ENCODE measurements at regions not wholly inside any gene's neighbourhood (a gene's known extent, or its start where the extent isn't known, plus 50 kb on each side); places are given as distances from the start of the nearest gene placed in this dataset.

DNA sequence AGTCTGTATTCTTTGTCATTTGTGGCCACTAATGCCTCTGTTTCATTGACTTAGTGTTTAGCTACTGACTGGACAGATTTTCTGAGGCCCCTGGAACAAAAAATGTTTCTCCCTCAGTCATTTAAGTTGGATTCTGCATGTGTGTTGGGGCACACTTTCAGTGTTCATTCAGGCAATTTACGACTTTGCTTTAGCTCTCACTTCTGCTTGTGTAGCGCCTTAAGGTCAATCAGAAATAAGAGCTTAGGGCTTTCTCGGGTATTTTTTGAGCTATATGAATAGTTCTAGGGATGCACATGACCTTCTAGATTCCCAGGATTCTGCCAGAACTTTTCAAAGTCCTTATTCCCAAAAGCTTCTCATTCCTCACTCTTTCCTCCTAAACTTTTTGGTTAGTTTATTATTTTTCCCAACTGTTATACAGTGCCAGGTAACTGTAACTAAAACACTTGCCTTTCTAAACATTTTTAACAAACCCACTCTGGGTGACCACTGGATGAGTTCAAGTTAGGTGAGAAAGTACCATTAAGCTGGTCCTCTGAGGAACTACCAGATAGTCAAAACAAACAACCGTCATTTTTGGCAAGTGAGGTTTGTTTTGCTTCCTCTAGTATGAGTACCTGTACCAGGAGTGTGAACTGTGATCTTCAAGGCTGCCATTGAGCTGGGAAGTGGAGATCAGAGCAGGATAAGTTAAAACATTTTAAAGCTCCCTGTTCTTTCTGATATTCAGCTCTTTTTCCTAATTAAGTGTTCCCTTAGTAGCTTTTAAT lies 571.3 kb upstream of the TLE4 start:
- DNase-seq (ENCODE audit: low read depth): no peak
- TF ChIP-seq, protein P1, sequence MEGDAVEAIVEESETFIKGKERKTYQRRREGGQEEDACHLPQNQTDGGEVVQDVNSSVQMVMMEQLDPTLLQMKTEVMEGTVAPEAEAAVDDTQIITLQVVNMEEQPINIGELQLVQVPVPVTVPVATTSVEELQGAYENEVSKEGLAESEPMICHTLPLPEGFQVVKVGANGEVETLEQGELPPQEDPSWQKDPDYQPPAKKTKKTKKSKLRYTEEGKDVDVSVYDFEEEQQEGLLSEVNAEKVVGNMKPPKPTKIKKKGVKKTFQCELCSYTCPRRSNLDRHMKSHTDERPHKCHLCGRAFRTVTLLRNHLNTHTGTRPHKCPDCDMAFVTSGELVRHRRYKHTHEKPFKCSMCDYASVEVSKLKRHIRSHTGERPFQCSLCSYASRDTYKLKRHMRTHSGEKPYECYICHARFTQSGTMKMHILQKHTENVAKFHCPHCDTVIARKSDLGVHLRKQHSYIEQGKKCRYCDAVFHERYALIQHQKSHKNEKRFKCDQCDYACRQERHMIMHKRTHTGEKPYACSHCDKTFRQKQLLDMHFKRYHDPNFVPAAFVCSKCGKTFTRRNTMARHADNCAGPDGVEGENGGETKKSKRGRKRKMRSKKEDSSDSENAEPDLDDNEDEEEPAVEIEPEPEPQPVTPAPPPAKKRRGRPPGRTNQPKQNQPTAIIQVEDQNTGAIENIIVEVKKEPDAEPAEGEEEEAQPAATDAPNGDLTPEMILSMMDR (IDR thresholded peaks at IDR 0.05; ENCODE audit: low read depth, low read length, missing control alignments): no peak
- H3K4me3 ChIP-seq (ENCODE audit: low read depth, low read length): no peak overlapping the region

DNA sequence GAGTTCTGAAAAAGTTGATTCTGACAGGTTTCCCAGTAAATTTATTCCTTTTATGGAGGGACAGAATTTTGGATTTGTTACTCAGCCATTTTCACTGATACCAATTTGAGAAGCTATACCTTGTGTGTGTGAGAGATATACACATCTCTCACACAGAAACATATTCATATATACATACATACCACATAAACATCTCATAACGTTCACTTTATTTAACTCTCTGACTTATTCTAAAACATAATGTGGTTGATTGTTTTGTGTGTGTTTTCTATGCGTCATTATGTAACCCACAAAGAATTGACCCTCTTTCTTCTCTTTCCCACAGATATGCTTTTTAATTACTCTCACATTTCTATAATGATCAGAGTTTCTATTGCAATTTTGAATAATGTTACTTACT lies 570.8 kb upstream of the TLE4 start:
- TF ChIP-seq, protein P1 (IDR thresholded peaks at IDR 0.05; ENCODE audit: low read depth, low read length, missing control alignments): no peak
- no peak for DNase-seq (ENCODE audit: low read depth)
- H3K4me3 ChIP-seq (ENCODE audit: low read depth, low read length): no peak overlapping the region

DNA sequence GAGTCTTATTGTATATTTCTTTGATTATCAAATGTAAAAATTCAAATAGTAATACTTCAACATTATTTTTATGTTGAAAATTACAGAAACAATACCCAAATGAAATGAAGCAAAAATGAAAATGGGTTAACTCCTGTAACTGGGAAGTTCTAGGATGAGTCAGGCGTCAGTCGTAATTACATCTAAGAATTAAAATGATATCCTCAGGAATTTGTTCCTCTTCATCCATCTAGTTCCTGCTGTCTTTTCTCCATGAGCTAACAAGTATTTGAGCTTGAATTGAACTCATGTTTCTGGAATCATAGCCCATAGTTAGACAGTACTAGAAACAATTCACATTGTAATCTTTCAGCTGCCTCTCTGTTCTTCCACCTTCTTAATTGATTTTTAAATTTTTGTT lies 568.3 kb upstream of the TLE4 start:
- TF ChIP-seq, protein P1 (IDR thresholded peaks at IDR 0.05; ENCODE audit: low read depth, low read length, missing control alignments): no peak
- H3K4me3 ChIP-seq (ENCODE audit: low read depth, low read length): no peak overlapping the region
- no peak for DNase-seq (ENCODE audit: low read depth)

DNA sequence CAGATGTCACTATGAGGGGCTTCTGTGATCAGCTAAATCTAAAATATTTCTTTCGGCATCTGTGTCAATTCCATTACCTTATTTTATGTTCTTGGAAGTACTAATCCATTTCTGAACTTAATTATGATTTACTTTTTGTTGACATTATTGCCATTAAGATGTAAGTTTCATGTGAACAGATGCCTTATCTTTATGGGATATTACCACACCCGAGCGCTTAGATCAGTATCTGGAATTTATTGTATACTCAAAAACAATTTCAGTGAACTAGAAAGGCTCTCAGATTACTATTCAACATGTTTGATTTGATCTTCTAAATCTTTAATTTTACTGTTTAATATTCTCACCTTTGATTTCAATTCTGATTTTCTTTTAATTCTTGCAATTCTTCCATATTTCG lies 567.7 kb upstream of the TLE4 start:
- no peak overlapping the region for H3K4me3 ChIP-seq (ENCODE audit: low read depth, low read length)
- no peak for DNase-seq (ENCODE audit: low read depth)
- TF ChIP-seq, protein P1 (IDR thresholded peaks at IDR 0.05; ENCODE audit: low read depth, low read length, missing control alignments): no peak

DNA sequence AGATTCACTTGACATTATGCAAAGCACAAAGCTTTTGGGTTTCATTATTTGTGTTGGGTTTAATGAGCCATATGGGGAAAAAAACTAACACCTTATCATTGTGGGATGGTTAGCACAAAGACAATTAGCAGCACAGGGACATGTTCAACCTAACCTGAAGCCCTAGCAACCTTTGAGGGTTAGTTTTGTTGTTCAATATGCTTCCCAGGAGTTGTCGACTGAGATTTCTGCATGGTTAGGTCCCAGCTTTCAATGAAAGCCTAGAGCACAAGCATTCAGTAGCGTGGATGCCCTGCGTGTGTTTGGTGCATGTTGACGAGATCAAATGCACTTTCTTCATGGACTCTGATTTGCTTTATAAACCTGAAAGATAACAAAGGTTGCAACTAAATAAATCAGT lies 565.2 kb upstream of the TLE4 start:
- TF ChIP-seq, protein P1 (IDR thresholded peaks at IDR 0.05; ENCODE audit: low read depth, low read length, missing control alignments): no peak
- DNase-seq (ENCODE audit: low read depth): no peak
- no peak overlapping the region for H3K4me3 ChIP-seq (ENCODE audit: low read depth, low read length)

DNA sequence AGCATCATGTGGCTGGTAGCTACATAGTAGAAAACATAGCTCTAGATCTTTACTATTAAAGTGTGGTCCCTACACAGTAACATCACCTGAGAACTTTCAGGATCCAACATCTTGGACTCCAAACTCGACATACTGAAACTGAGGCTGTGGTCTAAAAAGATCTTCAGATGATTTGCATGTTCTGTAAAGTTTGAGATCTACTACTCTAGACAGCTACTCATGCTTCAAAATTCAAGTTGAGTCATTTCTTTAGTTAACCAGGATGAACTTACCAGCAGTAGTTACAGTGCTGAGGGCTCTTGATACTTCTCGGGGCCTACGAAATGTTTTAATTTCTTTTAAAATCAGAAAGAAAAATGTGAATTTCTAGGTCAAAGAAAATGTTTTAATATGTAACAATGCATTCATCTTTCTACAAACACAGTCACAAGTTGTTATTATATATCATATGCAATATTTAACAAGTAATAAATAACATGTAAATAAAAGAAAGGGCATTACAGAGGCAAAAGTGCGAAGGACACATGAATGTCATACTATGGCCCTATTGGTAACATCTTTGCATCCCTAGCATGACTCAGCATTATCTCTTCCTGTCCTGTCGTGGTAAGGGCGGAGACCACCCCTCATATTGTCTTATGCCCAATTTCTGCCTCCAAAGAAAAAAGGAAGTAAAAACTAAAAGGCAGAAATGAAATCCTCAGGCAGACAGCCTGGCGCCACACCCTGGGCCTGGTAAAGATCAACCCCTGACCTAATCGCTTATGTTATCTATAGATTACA lies 563.9 kb upstream of the TLE4 start:
- no peak overlapping the region for H3K4me3 ChIP-seq (ENCODE audit: low read depth, low read length)
- peak; percentile 57 for DNase-seq (ENCODE audit: low read depth)
- TF ChIP-seq, protein P1 (IDR thresholded peaks at IDR 0.05; ENCODE audit: low read depth, low read length, missing control alignments): no peak
